ENCODE measurements at regions not wholly inside any gene's neighbourhood (a gene's known extent, or its start where the extent isn't known, plus 50 kb on each side); places are given as distances from the start of the nearest gene placed in this dataset.

- no peak for TF ChIP-seq CTCF (IDR thresholded peaks at IDR 0.05)
- no peak for TF ChIP-seq POLR2A (IDR thresholded peaks at IDR 0.05)
Observed at GRCh38 chr5:17339841-17340240, 122.4 kb downstream of the BASP1 start.
